ENCODE measurements at regions not wholly inside any gene's neighbourhood (a gene's known extent, or its start where the extent isn't known, plus 50 kb on each side); places are given as distances from the start of the nearest gene placed in this dataset.
A peak's percentile ranks its signal among the peaks of the same experiment; 100 is the strongest.

DNA sequence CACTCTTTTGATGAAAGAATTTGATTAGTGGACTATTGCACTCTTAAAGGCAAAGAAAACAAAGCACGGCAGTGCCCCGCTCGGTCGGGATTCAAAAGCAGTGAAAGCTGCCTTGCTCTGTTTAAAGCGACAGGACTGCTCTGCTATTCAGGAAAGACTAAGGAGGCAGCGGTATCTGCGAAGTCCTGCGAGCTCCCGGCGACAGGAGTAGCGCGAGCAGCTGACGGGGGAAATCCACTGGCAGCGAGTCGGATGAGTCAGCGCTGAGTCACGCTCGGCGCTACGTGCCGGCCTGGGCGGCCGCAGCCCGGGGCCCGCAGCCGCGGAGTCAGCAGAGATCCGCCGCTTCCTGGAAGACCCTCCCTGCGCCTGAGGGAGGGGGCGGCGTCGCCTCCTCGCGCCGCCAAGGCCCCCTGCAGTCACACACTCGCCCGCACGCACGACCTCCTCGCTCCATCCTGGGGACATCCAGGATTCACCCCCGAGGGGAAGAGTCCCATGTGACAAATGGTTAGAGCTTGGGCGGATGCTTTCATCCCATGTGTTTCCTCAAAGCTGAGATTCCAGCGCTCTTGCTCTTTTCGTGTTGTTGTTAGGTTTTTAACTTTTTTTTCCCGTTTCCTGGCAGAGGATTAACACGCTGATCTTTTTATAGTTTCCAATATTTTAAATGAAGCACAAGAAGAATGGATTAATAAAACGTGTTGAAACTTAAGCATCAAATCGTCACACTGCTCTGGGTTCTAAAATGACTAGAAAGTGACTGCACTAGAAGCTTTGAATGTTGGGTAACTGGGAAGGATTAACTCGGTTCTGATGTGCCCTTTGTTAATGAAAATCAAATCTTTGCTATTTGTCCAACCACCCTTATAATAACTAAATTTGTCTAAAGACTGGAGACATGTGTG lies 102.5 kb downstream of the ARRDC3 start:
- Histone ChIP-seq H3K4me3 (ENCODE audit: low read depth, low read length) (peak overlapping the region; percentile 74), H3K36me3 (no peaks in the 10 kb centered on the region), H3K27me3 (ENCODE audit: insufficient read depth, low read depth, severe bottlenecking) (no peaks in the 10 kb centered on the region), H3K9me3 (ENCODE audit: severe bottlenecking) (no peaks in the 10 kb centered on the region), H3K27ac (no peak overlapping the region)
- TF ChIP-seq, protein P1, sequence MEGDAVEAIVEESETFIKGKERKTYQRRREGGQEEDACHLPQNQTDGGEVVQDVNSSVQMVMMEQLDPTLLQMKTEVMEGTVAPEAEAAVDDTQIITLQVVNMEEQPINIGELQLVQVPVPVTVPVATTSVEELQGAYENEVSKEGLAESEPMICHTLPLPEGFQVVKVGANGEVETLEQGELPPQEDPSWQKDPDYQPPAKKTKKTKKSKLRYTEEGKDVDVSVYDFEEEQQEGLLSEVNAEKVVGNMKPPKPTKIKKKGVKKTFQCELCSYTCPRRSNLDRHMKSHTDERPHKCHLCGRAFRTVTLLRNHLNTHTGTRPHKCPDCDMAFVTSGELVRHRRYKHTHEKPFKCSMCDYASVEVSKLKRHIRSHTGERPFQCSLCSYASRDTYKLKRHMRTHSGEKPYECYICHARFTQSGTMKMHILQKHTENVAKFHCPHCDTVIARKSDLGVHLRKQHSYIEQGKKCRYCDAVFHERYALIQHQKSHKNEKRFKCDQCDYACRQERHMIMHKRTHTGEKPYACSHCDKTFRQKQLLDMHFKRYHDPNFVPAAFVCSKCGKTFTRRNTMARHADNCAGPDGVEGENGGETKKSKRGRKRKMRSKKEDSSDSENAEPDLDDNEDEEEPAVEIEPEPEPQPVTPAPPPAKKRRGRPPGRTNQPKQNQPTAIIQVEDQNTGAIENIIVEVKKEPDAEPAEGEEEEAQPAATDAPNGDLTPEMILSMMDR (IDR thresholded peaks at IDR 0.05; ENCODE audit: low read depth, low read length): no peak
- peak; percentile 86 for DNase-seq

DNA sequence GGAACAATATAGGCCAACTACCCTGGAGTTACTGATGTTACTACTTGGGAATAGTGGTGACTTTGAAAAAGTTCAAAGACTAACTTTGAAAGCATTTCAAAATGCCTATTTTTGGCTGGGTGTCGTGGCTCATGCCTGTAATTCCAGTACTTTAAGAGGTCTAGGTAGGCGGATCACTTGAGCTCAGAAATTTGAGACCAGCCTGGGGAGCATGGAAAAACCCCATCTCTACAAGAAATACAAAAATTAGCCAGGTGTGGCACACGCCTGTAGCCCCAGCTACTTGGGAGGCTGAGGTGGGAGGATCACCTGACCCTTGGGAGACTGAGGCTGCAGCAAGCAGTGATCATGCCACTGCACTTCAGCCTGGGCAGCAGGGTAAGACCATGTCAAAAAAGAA lies 105.3 kb downstream of the ARRDC3 start:
- Histone ChIP-seq H3K27ac (no peak overlapping the region), H3K36me3 (no peaks in the 10 kb centered on the region), H3K9me3 (ENCODE audit: severe bottlenecking) (no peaks in the 10 kb centered on the region), H3K27me3 (ENCODE audit: insufficient read depth, low read depth, severe bottlenecking) (no peaks in the 10 kb centered on the region), H3K4me3 (ENCODE audit: low read depth, low read length) (no peak overlapping the region)
- TF ChIP-seq, protein P1 (IDR thresholded peaks at IDR 0.05; ENCODE audit: low read depth, low read length): no peak
- no peak for DNase-seq

DNA sequence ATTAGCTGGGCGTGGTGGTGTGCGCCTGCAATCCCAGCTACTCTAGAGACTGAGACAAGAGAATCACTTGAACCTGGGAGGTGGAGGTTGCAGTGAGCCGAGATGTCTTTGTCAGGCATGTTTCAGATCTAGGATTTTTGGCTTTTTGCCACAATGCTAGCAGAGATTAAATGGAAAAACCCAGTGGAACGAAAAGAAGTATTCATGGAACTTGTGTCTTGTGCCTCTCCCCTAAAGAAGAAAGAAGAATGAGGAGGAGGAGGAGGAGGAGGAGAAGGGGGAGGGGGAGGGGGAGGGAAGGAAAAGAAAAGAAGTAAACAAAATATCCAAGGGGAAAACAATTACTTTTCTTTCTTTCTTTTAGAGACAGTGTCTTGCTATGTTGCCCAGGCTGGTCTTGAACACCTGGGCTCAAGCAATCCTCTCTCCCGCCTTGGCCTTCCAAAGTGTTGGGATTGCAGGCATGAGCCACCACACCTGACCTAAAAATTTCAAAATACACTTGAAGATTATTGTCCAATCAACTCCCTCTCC lies 106.0 kb downstream of the ARRDC3 start:
- no peaks in the 10 kb centered on the region for H3K9me3 ChIP-seq (ENCODE audit: severe bottlenecking)
- DNase-seq: no peak

DNA sequence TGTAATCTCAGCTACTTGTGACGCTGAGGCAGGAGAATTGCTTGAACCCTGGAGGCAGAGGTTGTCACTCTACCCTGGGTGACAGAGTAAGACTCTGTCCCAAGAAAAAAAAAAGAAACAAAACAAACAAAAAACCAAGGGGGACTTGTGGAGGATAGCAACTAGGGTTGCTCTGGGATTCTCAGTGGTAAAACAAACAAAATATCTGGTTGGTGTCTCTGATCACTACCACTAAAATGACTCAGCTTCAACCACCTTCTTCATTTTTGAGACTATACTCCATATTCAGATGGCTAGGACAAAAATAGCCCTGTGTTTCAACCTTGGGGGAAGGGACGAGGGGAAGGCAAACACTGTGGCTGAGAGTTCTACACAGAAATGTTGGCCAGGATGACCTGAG lies 110.3 kb downstream of the ARRDC3 start:
- DNase-seq: no peak
- no peaks in the 10 kb centered on the region for H3K9me3 ChIP-seq (ENCODE audit: severe bottlenecking)
- TF ChIP-seq, protein P1 (IDR thresholded peaks at IDR 0.05; ENCODE audit: low read depth, low read length): no peak
- no peak overlapping the region for H3K27ac ChIP-seq
- H3K27me3 ChIP-seq (ENCODE audit: insufficient read depth, low read depth, severe bottlenecking): no peaks in the 10 kb centered on the region
- no peak overlapping the region for H3K4me3 ChIP-seq (ENCODE audit: low read depth, low read length)
- no peaks in the 10 kb centered on the region for H3K36me3 ChIP-seq

More for the DNA sequence above, 106.0 kb downstream of the ARRDC3 start:
- no peaks in the 10 kb centered on the region for H3K27me3 ChIP-seq (ENCODE audit: insufficient read depth, low read depth, severe bottlenecking)
- TF ChIP-seq, protein P1 (IDR thresholded peaks at IDR 0.05; ENCODE audit: low read depth, low read length): no peak
- H3K36me3 ChIP-seq: no peaks in the 10 kb centered on the region
- no peak overlapping the region for H3K4me3 ChIP-seq (ENCODE audit: low read depth, low read length)
- H3K27ac ChIP-seq: no peak overlapping the region

DNA sequence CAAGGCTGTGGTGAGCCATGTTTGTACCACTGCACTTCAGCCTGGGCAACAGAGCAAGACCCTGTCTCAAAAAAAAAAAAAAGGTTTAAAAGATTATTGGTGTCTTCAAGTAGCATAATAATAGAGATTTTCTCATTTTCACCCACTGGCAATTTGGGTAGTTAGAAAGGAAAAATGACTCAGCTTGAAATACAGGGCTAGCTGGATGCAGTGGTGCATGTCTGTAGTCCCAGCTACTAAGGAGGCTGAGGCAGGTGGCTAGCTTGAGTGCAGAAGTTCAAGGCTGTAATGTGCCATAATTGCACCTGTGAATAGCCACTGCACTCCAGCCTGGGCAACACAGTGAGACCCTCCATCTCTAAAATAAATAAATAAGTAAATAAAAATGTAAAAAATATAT lies 111.1 kb downstream of the ARRDC3 start:
- Histone ChIP-seq H3K27ac (no peak overlapping the region), H3K4me3 (ENCODE audit: low read depth, low read length) (no peak overlapping the region), H3K27me3 (ENCODE audit: insufficient read depth, low read depth, severe bottlenecking) (no peaks in the 10 kb centered on the region), H3K36me3 (no peaks in the 10 kb centered on the region), H3K9me3 (ENCODE audit: severe bottlenecking) (no peaks in the 10 kb centered on the region)
- DNase-seq: no peak
- TF ChIP-seq, protein P1 (IDR thresholded peaks at IDR 0.05; ENCODE audit: low read depth, low read length): no peak

Data from WERI-Rb-1 (cell line).